ENCODE measurements at regions not wholly inside any gene's neighbourhood (a gene's known extent, or its start where the extent isn't known, plus 50 kb on each side); places are given as distances from the start of the nearest gene placed in this dataset.
"Not testable (repeated sequence)": the region's sequence is repeated elsewhere in the genome, so short reads cannot be mapped to it uniquely, and the experiment has no call there.

DNA sequence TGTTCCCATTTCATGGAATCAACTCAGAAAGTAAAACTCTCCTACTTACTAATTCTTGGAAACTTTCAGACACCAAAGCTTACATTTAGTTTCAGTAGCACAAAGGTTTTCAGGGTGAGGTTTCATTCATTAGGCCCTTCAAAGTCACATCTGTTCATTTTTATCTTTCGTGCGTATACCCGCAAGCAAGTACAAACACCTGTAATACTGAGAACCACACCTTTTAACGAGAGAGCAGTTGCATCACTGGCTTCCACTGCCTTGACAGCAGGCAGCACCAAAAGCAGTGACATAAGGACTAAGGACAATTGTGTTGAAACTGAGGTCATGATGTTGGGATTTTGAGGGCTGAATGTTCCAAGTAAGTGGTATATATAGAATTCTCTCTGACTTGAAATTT, 60.5 kb downstream of the GOLGA6L22 start:
- H3K36me3 ChIP-seq (ENCODE audit: insufficient read depth, low read length); CTCF ChIA-PET (ENCODE audit: partially characterized antibody); H3K27ac ChIP-seq (ENCODE audit: low read depth, low read length); H3K36me3 Mint-ChIP-seq; H3K4me1 Mint-ChIP-seq; H3K27ac Mint-ChIP-seq; POLR2A ChIA-PET (ENCODE audit: partially characterized antibody); H3K9me3 ChIP-seq (ENCODE audit: control insufficient read depth in 1 of 2, low read length in 2 of 2); intact Hi-C loops (cut with micrococcal nuclease); H3K4me1 ChIP-seq (ENCODE audit: insufficient read depth, low read length); H3K27me3 Mint-ChIP-seq; H3K9me3 Mint-ChIP-seq; DNase-seq; H3K27me3 ChIP-seq (ENCODE audit: insufficient read depth, low read length); H3K4me3 Mint-ChIP-seq; H3K4me3 ChIP-seq (ENCODE audit: low read length in 2 of 2): not testable (repeated sequence)

GRCh38 chr15:22526537-22526936, 67.8 kb downstream of the GOLGA6L22 start:
- H3K9me3 Mint-ChIP-seq; H3K27me3 Mint-ChIP-seq; H3K27ac Mint-ChIP-seq; H3K4me1 Mint-ChIP-seq; DNase-seq; H3K27ac ChIP-seq (ENCODE audit: low read depth, low read length); intact Hi-C loops (cut with micrococcal nuclease); H3K4me3 ChIP-seq (ENCODE audit: low read length in 2 of 2); H3K36me3 Mint-ChIP-seq; H3K27me3 ChIP-seq (ENCODE audit: insufficient read depth, low read length); H3K36me3 ChIP-seq (ENCODE audit: insufficient read depth, low read length); H3K4me3 Mint-ChIP-seq; CTCF ChIA-PET (ENCODE audit: partially characterized antibody); POLR2A ChIA-PET (ENCODE audit: partially characterized antibody); H3K9me3 ChIP-seq (ENCODE audit: control insufficient read depth in 1 of 2, low read length in 2 of 2); H3K4me1 ChIP-seq (ENCODE audit: insufficient read depth, low read length): not testable (repeated sequence)

DNA sequence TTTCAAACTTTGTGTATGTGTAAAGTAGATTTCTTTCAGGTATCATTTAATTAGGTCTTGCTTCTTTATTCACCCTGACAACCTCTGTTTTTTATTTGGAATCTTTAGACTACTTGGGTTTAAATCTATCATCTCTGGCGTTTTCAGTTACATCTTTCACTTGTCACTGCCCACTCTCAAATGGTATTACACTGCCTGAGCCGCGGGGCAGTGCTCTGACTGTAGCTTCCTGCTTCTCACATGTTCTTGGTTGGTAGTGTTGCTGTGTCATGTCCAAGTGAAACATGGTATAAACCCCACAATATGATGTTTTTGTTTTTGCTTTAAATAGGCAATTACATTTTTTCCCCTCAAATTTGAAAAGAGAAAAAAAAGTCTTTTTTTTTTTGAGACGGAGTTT, 68.3 kb downstream of the GOLGA6L22 start:
- H3K9me3 Mint-ChIP-seq; H3K27me3 ChIP-seq (ENCODE audit: insufficient read depth, low read length); H3K4me3 Mint-ChIP-seq: not testable (repeated sequence)

DNA sequence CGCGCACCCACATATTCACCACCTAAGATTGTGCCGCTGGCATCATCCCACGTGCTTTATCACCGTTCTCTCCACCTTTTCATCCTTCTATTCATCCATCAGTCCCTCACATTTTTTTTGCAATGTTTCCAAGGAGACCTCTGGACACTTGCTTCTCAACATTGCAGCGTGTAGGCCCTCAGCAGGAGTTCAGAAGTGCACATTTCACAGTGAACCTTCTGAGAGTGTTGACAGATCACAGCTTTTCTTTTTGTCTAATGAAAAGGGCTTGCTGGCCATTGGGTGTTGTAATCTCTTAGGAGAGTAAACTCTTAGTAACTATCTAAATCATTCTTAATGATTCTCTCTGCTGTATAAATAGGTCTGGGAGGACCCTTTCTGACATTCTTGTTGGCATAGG, 70.5 kb downstream of the GOLGA6L22 start:
- H3K4me3 ChIP-seq (ENCODE audit: low read length in 2 of 2); CTCF ChIA-PET (ENCODE audit: partially characterized antibody); H3K36me3 ChIP-seq (ENCODE audit: insufficient read depth, low read length); DNase-seq; H3K4me1 Mint-ChIP-seq; H3K9me3 ChIP-seq (ENCODE audit: control insufficient read depth in 1 of 2, low read length in 2 of 2); H3K27ac Mint-ChIP-seq; H3K36me3 Mint-ChIP-seq; POLR2A ChIA-PET (ENCODE audit: partially characterized antibody); H3K27me3 ChIP-seq (ENCODE audit: insufficient read depth, low read length); H3K4me3 Mint-ChIP-seq; H3K4me1 ChIP-seq (ENCODE audit: insufficient read depth, low read length); H3K9me3 Mint-ChIP-seq; H3K27ac ChIP-seq (ENCODE audit: low read depth, low read length); H3K27me3 Mint-ChIP-seq; intact Hi-C loops (cut with micrococcal nuclease): not testable (repeated sequence)

More for the DNA sequence above, 68.3 kb downstream of the GOLGA6L22 start:
- H3K27ac Mint-ChIP-seq; DNase-seq; H3K4me1 Mint-ChIP-seq; CTCF ChIA-PET (ENCODE audit: partially characterized antibody); H3K4me1 ChIP-seq (ENCODE audit: insufficient read depth, low read length); H3K4me3 ChIP-seq (ENCODE audit: low read length in 2 of 2); H3K27ac ChIP-seq (ENCODE audit: low read depth, low read length); H3K36me3 ChIP-seq (ENCODE audit: insufficient read depth, low read length); POLR2A ChIA-PET (ENCODE audit: partially characterized antibody); H3K9me3 ChIP-seq (ENCODE audit: control insufficient read depth in 1 of 2, low read length in 2 of 2); H3K36me3 Mint-ChIP-seq; H3K27me3 Mint-ChIP-seq; intact Hi-C loops (cut with micrococcal nuclease): not testable (repeated sequence)

GRCh38 chr15:22559701-22560100, 101.0 kb downstream of the GOLGA6L22 start:
- POLR2A ChIA-PET (ENCODE audit: partially characterized antibody); H3K4me3 Mint-ChIP-seq; H3K9me3 ChIP-seq (ENCODE audit: control insufficient read depth in 1 of 2, low read length in 2 of 2); H3K27ac Mint-ChIP-seq; H3K27me3 Mint-ChIP-seq; H3K27ac ChIP-seq (ENCODE audit: low read depth, low read length); H3K4me3 ChIP-seq (ENCODE audit: low read length in 2 of 2); DNase-seq; CTCF ChIA-PET (ENCODE audit: partially characterized antibody); H3K4me1 Mint-ChIP-seq; H3K36me3 ChIP-seq (ENCODE audit: insufficient read depth, low read length); H3K4me1 ChIP-seq (ENCODE audit: insufficient read depth, low read length); H3K36me3 Mint-ChIP-seq; intact Hi-C loops (cut with micrococcal nuclease); H3K9me3 Mint-ChIP-seq; H3K27me3 ChIP-seq (ENCODE audit: insufficient read depth, low read length): not testable (repeated sequence)

DNA sequence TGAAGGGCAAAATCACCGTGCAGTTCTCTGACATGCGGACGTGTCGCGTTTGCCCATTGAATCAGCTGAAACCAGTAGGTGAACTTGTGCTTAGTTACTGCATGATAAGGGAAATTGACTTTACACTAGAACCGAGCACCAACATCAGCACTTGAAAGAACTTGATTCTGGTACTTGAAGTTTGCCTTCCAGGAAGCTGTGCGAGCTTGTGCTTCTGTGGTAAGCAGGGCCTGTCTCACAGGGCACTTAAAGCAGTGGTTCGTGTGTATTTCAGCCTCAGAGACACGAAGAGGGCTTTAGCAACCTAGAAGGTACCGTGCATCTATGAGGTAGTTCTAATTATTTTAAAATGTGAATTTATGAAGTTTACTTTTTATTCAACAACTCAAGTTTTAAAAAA, 103.0 kb downstream of the GOLGA6L22 start:
- intact Hi-C loops (cut with micrococcal nuclease); H3K4me1 Mint-ChIP-seq; H3K27me3 ChIP-seq (ENCODE audit: insufficient read depth, low read length); H3K27ac ChIP-seq (ENCODE audit: low read depth, low read length); H3K36me3 Mint-ChIP-seq; DNase-seq; H3K27me3 Mint-ChIP-seq; H3K4me1 ChIP-seq (ENCODE audit: insufficient read depth, low read length); H3K4me3 ChIP-seq (ENCODE audit: low read length in 2 of 2); H3K9me3 ChIP-seq (ENCODE audit: control insufficient read depth in 1 of 2, low read length in 2 of 2); H3K9me3 Mint-ChIP-seq; H3K27ac Mint-ChIP-seq; H3K4me3 Mint-ChIP-seq; CTCF ChIA-PET (ENCODE audit: partially characterized antibody); POLR2A ChIA-PET (ENCODE audit: partially characterized antibody); H3K36me3 ChIP-seq (ENCODE audit: insufficient read depth, low read length): not testable (repeated sequence)

- intact Hi-C loops (cut with micrococcal nuclease); H3K27ac Mint-ChIP-seq; H3K27me3 Mint-ChIP-seq; H3K4me1 Mint-ChIP-seq; H3K4me3 Mint-ChIP-seq; H3K27ac ChIP-seq (ENCODE audit: low read depth, low read length); H3K9me3 Mint-ChIP-seq; H3K9me3 ChIP-seq (ENCODE audit: control insufficient read depth in 1 of 2, low read length in 2 of 2); H3K27me3 ChIP-seq (ENCODE audit: insufficient read depth, low read length); DNase-seq; H3K36me3 Mint-ChIP-seq; CTCF ChIA-PET (ENCODE audit: partially characterized antibody); H3K4me3 ChIP-seq (ENCODE audit: low read length in 2 of 2); H3K4me1 ChIP-seq (ENCODE audit: insufficient read depth, low read length); POLR2A ChIA-PET (ENCODE audit: partially characterized antibody); H3K36me3 ChIP-seq (ENCODE audit: insufficient read depth, low read length): not testable (repeated sequence)
Measured at GRCh38 chr15:22566510-22566909, 107.8 kb downstream of the GOLGA6L22 start.

GRCh38 chr15:22569486-22569885, 110.8 kb downstream of the GOLGA6L22 start:
- H3K9me3 ChIP-seq (ENCODE audit: control insufficient read depth in 1 of 2, low read length in 2 of 2); POLR2A ChIA-PET (ENCODE audit: partially characterized antibody); H3K27ac Mint-ChIP-seq; H3K27me3 ChIP-seq (ENCODE audit: insufficient read depth, low read length); H3K4me3 ChIP-seq (ENCODE audit: low read length in 2 of 2); H3K4me3 Mint-ChIP-seq; H3K27ac ChIP-seq (ENCODE audit: low read depth, low read length); H3K4me1 Mint-ChIP-seq; H3K9me3 Mint-ChIP-seq; DNase-seq; H3K36me3 ChIP-seq (ENCODE audit: insufficient read depth, low read length); H3K4me1 ChIP-seq (ENCODE audit: insufficient read depth, low read length); intact Hi-C loops (cut with micrococcal nuclease); H3K27me3 Mint-ChIP-seq; H3K36me3 Mint-ChIP-seq; CTCF ChIA-PET (ENCODE audit: partially characterized antibody): not testable (repeated sequence)
